ENCODE measurements at regions not wholly inside any gene's neighbourhood (a gene's known extent, or its start where the extent isn't known, plus 50 kb on each side); places are given as distances from the start of the nearest gene placed in this dataset.

DNA sequence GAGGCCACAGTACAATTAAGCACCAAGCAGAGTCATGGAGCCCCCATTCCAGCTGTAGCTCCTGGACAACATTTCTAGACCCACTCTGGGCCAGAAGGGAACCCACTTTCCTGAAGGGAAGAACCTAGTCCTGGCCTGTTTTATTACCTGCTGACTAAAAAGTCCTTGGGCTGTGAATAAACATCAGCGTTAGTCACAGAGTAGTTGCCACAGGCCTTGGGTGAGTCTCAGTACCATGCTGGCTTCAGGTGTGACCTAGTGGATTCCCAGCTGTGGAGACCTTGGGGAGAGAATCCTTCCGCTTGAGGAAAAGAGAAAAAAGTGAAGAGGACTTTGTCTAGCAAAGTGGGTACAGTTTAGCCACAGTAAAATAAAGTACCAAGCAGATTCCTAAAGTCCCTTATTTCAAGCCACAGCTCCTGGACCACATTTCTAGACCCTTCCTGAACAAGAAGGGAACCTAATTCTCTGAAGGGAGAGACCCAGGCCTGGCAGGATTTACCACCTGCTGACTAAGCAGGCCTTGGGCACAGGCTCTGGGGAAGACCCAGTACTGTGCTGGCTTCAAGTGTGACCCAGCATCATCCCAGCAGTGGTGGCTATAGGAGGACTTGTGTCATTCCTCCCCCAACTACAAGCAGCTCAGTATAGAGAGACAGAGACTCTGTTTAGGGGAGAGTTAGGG is 118.3 kb upstream of the KCNH8 start:
- H3K9me3 ChIP-seq (ENCODE audit: control insufficient read depth in 1 of 2, low read length in 2 of 2) = no peaks in the 10 kb centered on the region
- no peaks in the 10 kb centered on the region for H3K27me3 ChIP-seq (ENCODE audit: low read depth, low read length)
- H3K36me3 ChIP-seq (ENCODE audit: control insufficient read depth in 1 of 2, insufficient read depth in 2 of 2, low read length in 2 of 2) = no peaks in the 10 kb centered on the region
- no peak overlapping the region for H3K27ac ChIP-seq (ENCODE audit: low read length)
- H3K4me3 ChIP-seq (ENCODE audit: low read depth in 1 of 2, low read length in 2 of 2) = no peak overlapping the region
- H3K4me1 ChIP-seq (ENCODE audit: control insufficient read depth in 1 of 2, insufficient read depth in 2 of 2, low read length in 2 of 2) = no peaks in the 10 kb centered on the region

DNA sequence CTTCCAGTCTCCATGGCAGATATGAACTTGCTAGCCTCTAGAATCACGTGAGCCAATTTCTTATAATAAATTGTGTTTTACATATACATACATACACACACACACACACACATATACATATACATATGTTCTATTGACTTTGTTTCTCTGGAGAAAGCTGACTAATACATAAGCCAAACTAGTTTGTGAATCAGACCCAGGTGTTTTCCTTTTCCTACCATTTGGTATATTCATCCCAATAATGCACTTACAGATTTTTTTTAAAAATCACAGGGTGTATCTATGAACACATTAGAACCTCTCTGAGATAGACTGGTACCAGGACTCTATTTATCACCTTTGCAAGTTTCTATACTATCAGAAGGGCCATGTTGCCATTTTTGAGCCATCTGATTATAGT is 122.9 kb upstream of the KCNH8 start:
- Histone ChIP-seq H3K4me1 (ENCODE audit: control insufficient read depth in 1 of 2, insufficient read depth in 2 of 2, low read length in 2 of 2) (no peaks in the 10 kb centered on the region), H3K36me3 (ENCODE audit: control insufficient read depth in 1 of 2, insufficient read depth in 2 of 2, low read length in 2 of 2) (no peaks in the 10 kb centered on the region), H3K9me3 (ENCODE audit: control insufficient read depth in 1 of 2, low read length in 2 of 2) (no peaks in the 10 kb centered on the region), H3K27ac (ENCODE audit: low read length) (no peak overlapping the region), H3K4me3 (ENCODE audit: low read depth in 1 of 2, low read length in 2 of 2) (no peak overlapping the region), H3K27me3 (ENCODE audit: low read depth, low read length) (no peaks in the 10 kb centered on the region)

DNA sequence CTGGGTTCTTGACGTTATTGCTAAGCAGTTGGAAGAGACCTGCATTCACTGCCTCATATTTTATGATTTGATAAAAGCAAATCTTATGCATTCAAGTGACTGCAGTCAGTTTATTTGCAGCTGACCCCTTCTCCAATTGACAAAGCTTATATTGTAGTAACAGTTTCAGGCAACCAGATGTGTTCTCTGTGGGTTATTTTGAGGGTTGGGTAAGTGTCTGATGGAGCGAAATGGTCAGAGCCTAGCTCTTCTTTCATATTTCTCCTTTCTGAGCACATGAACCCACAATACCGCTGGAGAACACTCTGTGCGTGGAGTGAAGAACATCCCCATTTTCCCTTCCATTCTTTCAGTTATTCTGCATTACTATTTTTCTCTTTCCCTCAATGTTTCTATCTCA is 125.8 kb upstream of the KCNH8 start:
- Histone ChIP-seq H3K36me3 (ENCODE audit: control insufficient read depth in 1 of 2, insufficient read depth in 2 of 2, low read length in 2 of 2) (no peaks in the 10 kb centered on the region), H3K27me3 (ENCODE audit: low read depth, low read length) (no peaks in the 10 kb centered on the region), H3K4me3 (ENCODE audit: low read depth in 1 of 2, low read length in 2 of 2) (no peak overlapping the region), H3K27ac (ENCODE audit: low read length) (no peak overlapping the region), H3K9me3 (ENCODE audit: control insufficient read depth in 1 of 2, low read length in 2 of 2) (no peaks in the 10 kb centered on the region), H3K4me1 (ENCODE audit: control insufficient read depth in 1 of 2, insufficient read depth in 2 of 2, low read length in 2 of 2) (no peaks in the 10 kb centered on the region)

DNA sequence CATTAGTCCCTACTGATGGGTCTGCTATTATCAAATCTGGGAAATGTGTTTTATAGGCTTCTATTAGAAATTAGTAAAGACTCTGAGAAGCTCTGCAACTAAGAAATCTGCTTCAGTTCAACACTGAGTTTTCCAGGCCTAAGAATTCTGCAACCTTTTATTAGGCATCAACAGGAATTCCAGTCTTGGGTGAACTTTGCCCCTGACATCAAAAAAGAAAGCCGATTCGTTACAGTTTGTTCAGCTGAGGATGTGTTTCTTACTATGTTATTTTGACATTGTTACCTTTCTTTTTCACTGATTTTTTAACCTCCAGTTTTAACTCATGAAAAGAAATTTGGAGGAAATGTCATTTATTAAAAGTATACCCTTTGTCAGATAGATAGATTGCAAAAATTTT is 131.5 kb upstream of the KCNH8 start:
- no peaks in the 10 kb centered on the region for H3K4me1 ChIP-seq (ENCODE audit: control insufficient read depth in 1 of 2, insufficient read depth in 2 of 2, low read length in 2 of 2)
- no peak overlapping the region for H3K27ac ChIP-seq (ENCODE audit: low read length)
- no peaks in the 10 kb centered on the region for H3K9me3 ChIP-seq (ENCODE audit: control insufficient read depth in 1 of 2, low read length in 2 of 2)
- H3K27me3 ChIP-seq (ENCODE audit: low read depth, low read length) = no peaks in the 10 kb centered on the region
- no peaks in the 10 kb centered on the region for H3K36me3 ChIP-seq (ENCODE audit: control insufficient read depth in 1 of 2, insufficient read depth in 2 of 2, low read length in 2 of 2)
- H3K4me3 ChIP-seq (ENCODE audit: low read depth in 1 of 2, low read length in 2 of 2) = no peak overlapping the region

DNA sequence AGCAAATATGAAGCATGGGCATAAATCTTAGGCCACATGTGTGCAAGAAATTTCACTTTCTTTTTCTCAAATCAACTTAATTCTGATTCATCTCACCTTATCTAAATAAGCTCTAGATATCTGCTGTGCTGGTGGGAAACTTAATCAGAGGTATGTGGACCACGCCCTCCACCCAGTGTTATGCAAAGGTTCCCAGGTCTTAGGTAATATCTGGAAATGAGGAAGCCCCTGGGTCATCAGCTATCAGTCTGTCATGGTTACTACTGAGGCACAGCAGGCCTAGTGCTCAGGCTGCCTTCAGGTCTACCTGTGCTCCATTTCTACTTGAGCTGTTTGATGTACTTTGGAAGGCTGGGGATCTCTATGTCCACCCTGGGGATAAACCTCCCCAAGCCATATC is 134.4 kb upstream of the KCNH8 start:
- H3K36me3 ChIP-seq (ENCODE audit: control insufficient read depth in 1 of 2, insufficient read depth in 2 of 2, low read length in 2 of 2) = no peaks in the 10 kb centered on the region
- H3K4me3 ChIP-seq (ENCODE audit: low read depth in 1 of 2, low read length in 2 of 2) = no peak overlapping the region
- H3K9me3 ChIP-seq (ENCODE audit: control insufficient read depth in 1 of 2, low read length in 2 of 2) = no peaks in the 10 kb centered on the region
- H3K27me3 ChIP-seq (ENCODE audit: low read depth, low read length) = no peaks in the 10 kb centered on the region
- no peaks in the 10 kb centered on the region for H3K4me1 ChIP-seq (ENCODE audit: control insufficient read depth in 1 of 2, insufficient read depth in 2 of 2, low read length in 2 of 2)
- H3K27ac ChIP-seq (ENCODE audit: low read length) = no peak overlapping the region

DNA sequence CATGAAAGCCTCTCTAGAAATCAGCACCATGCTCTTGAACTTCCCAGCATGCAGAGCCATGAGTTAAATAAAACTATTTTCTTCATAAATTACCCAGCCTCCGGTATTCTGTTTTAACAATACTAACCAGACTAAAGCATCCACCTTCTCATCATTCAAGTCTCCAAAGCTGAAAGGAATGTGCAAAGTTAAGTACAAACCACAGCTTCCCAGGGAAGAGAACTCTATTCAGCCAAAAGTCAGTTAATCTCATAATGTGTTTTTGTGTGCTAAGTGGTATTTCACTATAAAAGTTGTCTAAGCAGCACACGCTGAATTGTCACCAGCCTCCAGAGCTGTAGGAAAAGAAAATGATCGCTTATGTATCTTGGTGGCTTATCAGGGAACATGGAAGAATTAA is 135.5 kb upstream of the KCNH8 start:
- H3K4me1 ChIP-seq (ENCODE audit: control insufficient read depth in 1 of 2, insufficient read depth in 2 of 2, low read length in 2 of 2) = no peaks in the 10 kb centered on the region
- H3K27me3 ChIP-seq (ENCODE audit: low read depth, low read length) = no peaks in the 10 kb centered on the region
- no peak overlapping the region for H3K4me3 ChIP-seq (ENCODE audit: low read depth in 1 of 2, low read length in 2 of 2)
- H3K9me3 ChIP-seq (ENCODE audit: control insufficient read depth in 1 of 2, low read length in 2 of 2) = no peaks in the 10 kb centered on the region
- H3K36me3 ChIP-seq (ENCODE audit: control insufficient read depth in 1 of 2, insufficient read depth in 2 of 2, low read length in 2 of 2) = no peaks in the 10 kb centered on the region
- no peak overlapping the region for H3K27ac ChIP-seq (ENCODE audit: low read length)

DNA sequence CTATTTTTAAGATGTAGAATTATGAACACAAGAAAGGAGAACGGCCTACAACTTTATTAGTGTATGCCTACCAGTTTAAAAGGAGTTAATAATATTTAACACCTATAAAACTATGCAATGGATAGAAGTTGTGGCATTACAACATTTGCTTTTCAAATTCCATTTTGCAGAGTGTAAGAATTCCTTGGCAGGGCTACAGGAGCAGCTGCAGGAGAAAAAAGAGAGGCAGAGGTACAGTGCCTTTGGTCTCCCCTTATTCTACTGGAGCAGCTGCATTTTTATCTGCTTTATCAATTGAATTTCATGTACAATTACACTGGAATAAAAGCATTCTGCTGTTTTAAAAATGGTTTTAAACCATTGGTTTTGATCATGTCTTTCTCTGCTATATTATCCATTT is 145.7 kb upstream of the KCNH8 start:
- no peaks in the 10 kb centered on the region for H3K4me1 ChIP-seq (ENCODE audit: control insufficient read depth in 1 of 2, insufficient read depth in 2 of 2, low read length in 2 of 2)
- H3K4me3 ChIP-seq (ENCODE audit: low read depth in 1 of 2, low read length in 2 of 2) = no peak overlapping the region
- H3K27me3 ChIP-seq (ENCODE audit: low read depth, low read length) = no peaks in the 10 kb centered on the region
- no peaks in the 10 kb centered on the region for H3K36me3 ChIP-seq (ENCODE audit: control insufficient read depth in 1 of 2, insufficient read depth in 2 of 2, low read length in 2 of 2)
- H3K27ac ChIP-seq (ENCODE audit: low read length) = no peak overlapping the region
- H3K9me3 ChIP-seq (ENCODE audit: control insufficient read depth in 1 of 2, low read length in 2 of 2) = no peaks in the 10 kb centered on the region

DNA sequence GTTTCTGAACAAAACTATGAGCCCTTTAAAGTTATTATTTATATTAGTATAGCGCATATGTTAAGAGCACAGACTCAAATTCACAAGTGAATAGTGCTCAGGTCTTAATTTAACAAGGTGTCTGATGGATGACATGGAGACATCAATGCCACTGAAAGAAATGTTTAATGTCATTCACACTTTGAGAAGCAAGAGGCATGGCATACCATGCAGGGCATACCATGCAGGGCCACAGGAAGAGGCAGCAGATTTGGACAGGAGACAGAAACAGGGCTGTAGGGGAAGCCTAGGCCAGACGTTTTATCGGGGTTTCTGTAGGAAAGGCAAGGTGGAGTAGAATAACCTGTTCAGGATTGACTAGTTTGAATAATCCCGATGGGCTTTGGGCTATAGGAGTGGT is 150.2 kb upstream of the KCNH8 start:
- Histone ChIP-seq H3K27me3 (ENCODE audit: low read depth, low read length) (no peaks in the 10 kb centered on the region), H3K4me3 (ENCODE audit: low read depth in 1 of 2, low read length in 2 of 2) (no peak overlapping the region), H3K9me3 (ENCODE audit: control insufficient read depth in 1 of 2, low read length in 2 of 2) (no peaks in the 10 kb centered on the region), H3K4me1 (ENCODE audit: control insufficient read depth in 1 of 2, insufficient read depth in 2 of 2, low read length in 2 of 2) (no peaks in the 10 kb centered on the region), H3K27ac (ENCODE audit: low read length) (no peak overlapping the region), H3K36me3 (ENCODE audit: control insufficient read depth in 1 of 2, insufficient read depth in 2 of 2, low read length in 2 of 2) (no peaks in the 10 kb centered on the region)

DNA sequence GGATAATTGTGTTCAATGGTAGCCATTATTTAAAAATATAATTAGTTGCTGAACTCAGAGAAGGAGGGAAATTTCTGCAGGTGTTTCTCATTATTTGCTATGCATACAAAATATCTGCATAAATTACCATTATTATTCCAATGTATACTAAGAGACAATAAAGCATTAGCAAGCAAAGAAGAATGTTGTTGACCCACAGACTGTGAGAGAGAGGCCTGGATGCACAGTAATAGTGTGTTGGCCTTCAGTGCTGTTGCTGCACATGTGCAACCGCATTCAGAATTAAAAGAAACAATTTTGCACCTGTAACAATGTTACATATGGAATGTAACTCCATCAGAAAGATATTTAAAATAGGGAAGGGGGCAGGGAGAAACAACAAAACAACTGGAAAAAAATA is 155.6 kb upstream of the KCNH8 start:
- Histone ChIP-seq H3K4me3 (ENCODE audit: low read depth in 1 of 2, low read length in 2 of 2) (no peak overlapping the region), H3K4me1 (ENCODE audit: control insufficient read depth in 1 of 2, insufficient read depth in 2 of 2, low read length in 2 of 2) (no peaks in the 10 kb centered on the region), H3K27me3 (ENCODE audit: low read depth, low read length) (no peaks in the 10 kb centered on the region), H3K9me3 (ENCODE audit: control insufficient read depth in 1 of 2, low read length in 2 of 2) (no peaks in the 10 kb centered on the region), H3K27ac (ENCODE audit: low read length) (no peak overlapping the region), H3K36me3 (ENCODE audit: control insufficient read depth in 1 of 2, insufficient read depth in 2 of 2, low read length in 2 of 2) (no peaks in the 10 kb centered on the region)

DNA sequence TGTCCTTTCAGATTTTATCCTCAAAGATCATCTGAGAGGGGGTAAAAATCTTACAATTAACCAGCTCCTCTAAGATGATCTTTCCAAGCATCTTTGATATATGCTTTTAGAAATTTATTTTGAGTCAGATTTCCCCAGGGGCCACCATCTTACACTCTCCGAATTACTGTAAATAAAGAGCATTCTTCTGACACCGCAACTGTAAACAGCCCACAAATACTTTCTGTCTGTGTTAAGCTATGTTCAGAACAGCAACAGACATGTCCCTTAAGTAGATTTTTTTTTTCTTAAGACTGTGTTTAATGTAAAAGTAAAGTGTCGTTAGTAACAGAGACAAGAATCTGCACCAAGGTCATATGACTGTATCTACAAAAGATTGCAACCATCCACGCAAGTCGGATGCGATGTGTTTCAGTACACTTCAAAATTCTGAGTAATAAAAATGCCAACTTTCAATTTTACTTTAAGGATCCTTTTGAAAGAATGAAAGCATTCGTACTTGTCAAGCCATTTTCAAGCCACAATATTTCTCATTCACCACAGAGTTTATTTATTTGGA is 159.0 kb upstream of the KCNH8 start:
- Histone ChIP-seq H3K4me3 (ENCODE audit: low read depth in 1 of 2, low read length in 2 of 2) (no peak overlapping the region), H3K9me3 (ENCODE audit: control insufficient read depth in 1 of 2, low read length in 2 of 2) (no peaks in the 10 kb centered on the region), H3K4me1 (ENCODE audit: control insufficient read depth in 1 of 2, insufficient read depth in 2 of 2, low read length in 2 of 2) (no peaks in the 10 kb centered on the region), H3K27ac (ENCODE audit: low read length) (no peak overlapping the region), H3K36me3 (ENCODE audit: control insufficient read depth in 1 of 2, insufficient read depth in 2 of 2, low read length in 2 of 2) (no peaks in the 10 kb centered on the region), H3K27me3 (ENCODE audit: low read depth, low read length) (no peaks in the 10 kb centered on the region)

DNA sequence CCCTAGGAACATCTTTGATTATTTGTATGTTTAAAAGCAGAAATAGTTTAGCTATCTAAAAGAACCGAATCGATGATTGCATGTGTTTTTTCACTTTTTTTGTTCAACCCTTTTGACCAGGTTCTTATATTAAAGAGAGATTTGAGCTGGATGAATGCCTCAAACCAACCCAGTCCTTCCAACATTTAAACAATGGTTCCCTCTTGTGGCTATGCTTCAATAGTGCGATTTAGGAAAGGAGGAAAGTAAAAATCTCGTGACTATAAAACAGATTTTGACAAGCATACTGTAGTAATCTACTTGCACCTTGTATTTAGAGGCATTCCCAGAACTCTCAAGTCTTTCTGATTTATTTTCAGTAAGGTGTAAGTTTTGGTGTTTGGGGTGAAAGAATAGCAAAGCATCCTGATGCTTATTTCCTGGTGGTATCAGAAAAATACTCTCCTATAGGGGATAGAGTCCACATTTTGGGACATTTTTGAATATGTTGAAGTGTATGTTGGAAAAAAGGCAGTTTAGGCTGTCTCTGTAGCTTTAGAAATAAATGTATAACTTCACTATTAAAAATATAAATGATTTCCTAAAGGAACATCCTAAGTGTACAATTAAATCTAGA is 159.6 kb upstream of the KCNH8 start:
- no peaks in the 10 kb centered on the region for H3K4me1 ChIP-seq (ENCODE audit: control insufficient read depth in 1 of 2, insufficient read depth in 2 of 2, low read length in 2 of 2)
- no peaks in the 10 kb centered on the region for H3K9me3 ChIP-seq (ENCODE audit: control insufficient read depth in 1 of 2, low read length in 2 of 2)
- no peaks in the 10 kb centered on the region for H3K36me3 ChIP-seq (ENCODE audit: control insufficient read depth in 1 of 2, insufficient read depth in 2 of 2, low read length in 2 of 2)
- no peaks in the 10 kb centered on the region for H3K27me3 ChIP-seq (ENCODE audit: low read depth, low read length)
- no peak overlapping the region for H3K4me3 ChIP-seq (ENCODE audit: low read depth in 1 of 2, low read length in 2 of 2)
- H3K27ac ChIP-seq (ENCODE audit: low read length) = no peak overlapping the region

All from muscle layer of duodenum (tissue), 2 donors.